ENCODE measurements at regions not wholly inside any gene's neighbourhood (a gene's known extent, or its start where the extent isn't known, plus 50 kb on each side); places are given as distances from the start of the nearest gene placed in this dataset.

DNA sequence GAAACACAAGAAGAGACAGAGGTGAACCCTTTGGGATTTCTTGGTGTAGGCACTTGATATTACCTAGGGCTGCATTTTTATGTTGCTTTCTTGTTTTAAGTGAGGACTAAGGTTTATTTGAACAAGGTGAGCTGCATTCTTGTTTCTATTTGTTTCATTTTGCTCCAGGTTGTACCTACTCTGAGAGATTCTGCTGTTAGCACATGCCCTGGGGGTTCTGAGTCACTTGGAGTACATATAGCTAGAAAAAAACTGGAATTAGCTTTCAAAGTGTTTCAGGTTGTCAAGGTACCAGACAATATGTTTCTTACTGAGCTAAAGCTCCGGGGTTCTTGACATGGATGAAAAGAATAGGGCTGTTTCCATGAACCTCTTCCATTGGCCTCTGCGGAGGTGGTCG lies 299.4 kb downstream of the ICE1 start:
- TF ChIP-seq, protein P1, sequence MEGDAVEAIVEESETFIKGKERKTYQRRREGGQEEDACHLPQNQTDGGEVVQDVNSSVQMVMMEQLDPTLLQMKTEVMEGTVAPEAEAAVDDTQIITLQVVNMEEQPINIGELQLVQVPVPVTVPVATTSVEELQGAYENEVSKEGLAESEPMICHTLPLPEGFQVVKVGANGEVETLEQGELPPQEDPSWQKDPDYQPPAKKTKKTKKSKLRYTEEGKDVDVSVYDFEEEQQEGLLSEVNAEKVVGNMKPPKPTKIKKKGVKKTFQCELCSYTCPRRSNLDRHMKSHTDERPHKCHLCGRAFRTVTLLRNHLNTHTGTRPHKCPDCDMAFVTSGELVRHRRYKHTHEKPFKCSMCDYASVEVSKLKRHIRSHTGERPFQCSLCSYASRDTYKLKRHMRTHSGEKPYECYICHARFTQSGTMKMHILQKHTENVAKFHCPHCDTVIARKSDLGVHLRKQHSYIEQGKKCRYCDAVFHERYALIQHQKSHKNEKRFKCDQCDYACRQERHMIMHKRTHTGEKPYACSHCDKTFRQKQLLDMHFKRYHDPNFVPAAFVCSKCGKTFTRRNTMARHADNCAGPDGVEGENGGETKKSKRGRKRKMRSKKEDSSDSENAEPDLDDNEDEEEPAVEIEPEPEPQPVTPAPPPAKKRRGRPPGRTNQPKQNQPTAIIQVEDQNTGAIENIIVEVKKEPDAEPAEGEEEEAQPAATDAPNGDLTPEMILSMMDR (IDR thresholded peaks at IDR 0.05; ENCODE audit: poor library complexity, severe bottlenecking): no peak
- no peak for TF ChIP-seq EZH2 (IDR thresholded peaks at IDR 0.05; ENCODE audit: borderline replicate concordance, insufficient read depth, low read length, poor library complexity, severe bottlenecking)

Measured in neural cell (in vitro differentiated cells).